ENCODE measurements at regions not wholly inside any gene's neighbourhood (a gene's known extent, or its start where the extent isn't known, plus 50 kb on each side); places are given as distances from the start of the nearest gene placed in this dataset.

- H3K27me3 Mint-ChIP-seq = no peaks in the 10 kb centered on the region
- H3K9me3 Mint-ChIP-seq = no peaks in the 10 kb centered on the region
- intact Hi-C loops (cut with micrococcal nuclease) = no loop called here
- no peak for ATAC-seq
- DNase-seq = no peak
- TF ChIP-seq CTCF (IDR thresholded peaks at IDR 0.05) = no peak
- CTCF ChIA-PET = no interaction called here
- POLR2A ChIA-PET = no interaction called here
- no peak overlapping the region for H3K27ac Mint-ChIP-seq
- H3K36me3 Mint-ChIP-seq (ENCODE audit: low read depth) = no peaks in the 10 kb centered on the region
- H3K4me3 Mint-ChIP-seq = no peak overlapping the region
- no peaks in the 10 kb centered on the region for H3K4me1 Mint-ChIP-seq (ENCODE audit: low read depth)
Measured at GRCh38 chr3:6095006-6095405, 765.9 kb upstream of the GRM7 start.

GRCh38 chr3:6097021-6097420 lies 763.9 kb upstream of the GRM7 start:
- no peak for TF ChIP-seq CTCF (IDR thresholded peaks at IDR 0.05)
- DNase-seq = no peak
- Mint-ChIP-seq H3K4me1 (ENCODE audit: low read depth) (no peaks in the 10 kb centered on the region), H3K27me3 (no peaks in the 10 kb centered on the region), H3K36me3 (ENCODE audit: low read depth) (no peaks in the 10 kb centered on the region), H3K9me3 (no peaks in the 10 kb centered on the region), H3K4me3 (no peak overlapping the region), H3K27ac (no peak overlapping the region)
- ATAC-seq = no peak
- intact Hi-C loops (cut with micrococcal nuclease) = no loop called here
- ChIA-PET CTCF (no interaction called here), POLR2A (no interaction called here)

- CTCF ChIA-PET = no interaction called here
- no peak for ATAC-seq
- no peaks in the 10 kb centered on the region for H3K9me3 Mint-ChIP-seq
Measured at GRCh38 chr3:6097556-6097955, 763.4 kb upstream of the GRM7 start.

GRCh38 chr3:6098516-6099157 lies 762.3 kb upstream of the GRM7 start:
- TF ChIP-seq CTCF (IDR thresholded peaks at IDR 0.05) = no peak
- ATAC-seq (no peak), DNase-seq (no peak)
- ChIA-PET CTCF (no interaction called here), POLR2A (interaction anchor here (0.6 kb wide), 1 partner anchor 671 kb away, joined by 3 read pairs; no protein-coding TSS in a partner anchor)
- Mint-ChIP-seq H3K4me3 (no peak overlapping the region), H3K27ac (no peak overlapping the region), H3K36me3 (ENCODE audit: low read depth) (no peaks in the 10 kb centered on the region), H3K9me3 (no peaks in the 10 kb centered on the region), H3K27me3 (no peaks in the 10 kb centered on the region), H3K4me1 (ENCODE audit: low read depth) (no peaks in the 10 kb centered on the region)
- intact Hi-C loops (cut with micrococcal nuclease) = no loop called here

More at GRCh38 chr3:6097556-6097955, 763.4 kb upstream of the GRM7 start:
- intact Hi-C loops (cut with micrococcal nuclease) = no loop called here
- H3K27ac Mint-ChIP-seq = no peak overlapping the region
- no peaks in the 10 kb centered on the region for H3K4me1 Mint-ChIP-seq (ENCODE audit: low read depth)
- DNase-seq = no peak
- TF ChIP-seq CTCF (IDR thresholded peaks at IDR 0.05) = no peak
- H3K36me3 Mint-ChIP-seq (ENCODE audit: low read depth) = no peaks in the 10 kb centered on the region
- no peak overlapping the region for H3K4me3 Mint-ChIP-seq
- H3K27me3 Mint-ChIP-seq = no peaks in the 10 kb centered on the region
- POLR2A ChIA-PET = no interaction called here

GRCh38 chr3:6099458-6100075 lies 761.3 kb upstream of the GRM7 start:
- no peaks in the 10 kb centered on the region for H3K27me3 Mint-ChIP-seq
- no peak overlapping the region for H3K4me3 Mint-ChIP-seq
- H3K36me3 Mint-ChIP-seq (ENCODE audit: low read depth) = no peaks in the 10 kb centered on the region
- ATAC-seq (no peak), DNase-seq (no peak)
- POLR2A ChIA-PET = no interaction called here
- H3K27ac Mint-ChIP-seq = no peak overlapping the region
- intact Hi-C loops (cut with micrococcal nuclease) = no loop called here
- CTCF ChIA-PET = no interaction called here
- H3K9me3 Mint-ChIP-seq = no peaks in the 10 kb centered on the region
- no peak for TF ChIP-seq CTCF (IDR thresholded peaks at IDR 0.05)
- no peaks in the 10 kb centered on the region for H3K4me1 Mint-ChIP-seq (ENCODE audit: low read depth)
